ENCODE measurements at regions not wholly inside any gene's neighbourhood (a gene's known extent, or its start where the extent isn't known, plus 50 kb on each side); places are given as distances from the start of the nearest gene placed in this dataset.

DNA sequence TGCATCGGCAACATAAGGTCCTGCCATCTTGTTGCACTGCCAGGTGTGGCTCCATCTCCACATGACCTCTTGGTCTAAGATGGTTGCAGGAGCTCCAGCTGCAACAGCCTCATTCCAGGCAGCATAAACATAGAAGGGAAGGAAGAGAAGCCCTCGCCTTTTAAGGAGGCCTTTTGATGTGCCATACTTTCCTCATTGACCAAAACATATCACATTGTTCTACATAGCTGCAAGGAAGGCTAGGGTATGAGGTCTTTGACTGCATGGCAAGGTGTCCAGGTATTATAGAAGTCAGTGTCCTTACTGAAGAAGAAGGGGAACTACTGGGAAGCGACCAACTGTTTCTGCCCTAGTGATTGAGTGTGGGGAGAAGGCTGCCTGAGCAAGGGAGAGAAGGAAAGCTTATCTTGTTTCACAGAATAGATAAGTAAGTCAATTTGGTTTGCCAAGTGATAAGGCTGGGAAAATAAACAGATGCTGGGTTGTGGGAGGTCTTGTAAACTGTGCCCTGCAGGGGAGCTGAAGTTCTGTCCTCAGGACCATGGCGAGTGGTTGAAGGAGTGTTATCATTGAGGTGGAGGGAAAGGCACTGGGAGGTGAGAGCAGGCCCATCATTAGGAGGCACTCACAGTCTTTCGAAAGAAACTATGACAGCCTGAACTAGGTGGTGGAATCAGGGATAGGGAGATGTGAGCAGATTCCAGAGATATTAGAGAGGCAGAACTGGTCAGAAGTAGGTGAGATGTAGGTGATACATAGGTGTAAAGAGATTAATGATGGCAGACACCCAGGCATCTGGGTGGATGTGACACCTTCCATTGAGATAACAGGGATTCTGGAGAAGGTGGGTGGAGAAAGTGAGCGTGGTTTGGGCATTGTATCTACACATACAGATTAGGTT is 93.8 kb upstream of the IGF1R start:
- TF ChIP-seq, protein P1, sequence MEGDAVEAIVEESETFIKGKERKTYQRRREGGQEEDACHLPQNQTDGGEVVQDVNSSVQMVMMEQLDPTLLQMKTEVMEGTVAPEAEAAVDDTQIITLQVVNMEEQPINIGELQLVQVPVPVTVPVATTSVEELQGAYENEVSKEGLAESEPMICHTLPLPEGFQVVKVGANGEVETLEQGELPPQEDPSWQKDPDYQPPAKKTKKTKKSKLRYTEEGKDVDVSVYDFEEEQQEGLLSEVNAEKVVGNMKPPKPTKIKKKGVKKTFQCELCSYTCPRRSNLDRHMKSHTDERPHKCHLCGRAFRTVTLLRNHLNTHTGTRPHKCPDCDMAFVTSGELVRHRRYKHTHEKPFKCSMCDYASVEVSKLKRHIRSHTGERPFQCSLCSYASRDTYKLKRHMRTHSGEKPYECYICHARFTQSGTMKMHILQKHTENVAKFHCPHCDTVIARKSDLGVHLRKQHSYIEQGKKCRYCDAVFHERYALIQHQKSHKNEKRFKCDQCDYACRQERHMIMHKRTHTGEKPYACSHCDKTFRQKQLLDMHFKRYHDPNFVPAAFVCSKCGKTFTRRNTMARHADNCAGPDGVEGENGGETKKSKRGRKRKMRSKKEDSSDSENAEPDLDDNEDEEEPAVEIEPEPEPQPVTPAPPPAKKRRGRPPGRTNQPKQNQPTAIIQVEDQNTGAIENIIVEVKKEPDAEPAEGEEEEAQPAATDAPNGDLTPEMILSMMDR (IDR thresholded peaks at IDR 0.05; ENCODE audit: low read length): no peak
- TF ChIP-seq EZH2 (IDR thresholded peaks at IDR 0.05; ENCODE audit: borderline replicate concordance, low read length): no peak
